ENCODE measurements at regions not wholly inside any gene's neighbourhood (a gene's known extent, or its start where the extent isn't known, plus 50 kb on each side); places are given as distances from the start of the nearest gene placed in this dataset.

DNA sequence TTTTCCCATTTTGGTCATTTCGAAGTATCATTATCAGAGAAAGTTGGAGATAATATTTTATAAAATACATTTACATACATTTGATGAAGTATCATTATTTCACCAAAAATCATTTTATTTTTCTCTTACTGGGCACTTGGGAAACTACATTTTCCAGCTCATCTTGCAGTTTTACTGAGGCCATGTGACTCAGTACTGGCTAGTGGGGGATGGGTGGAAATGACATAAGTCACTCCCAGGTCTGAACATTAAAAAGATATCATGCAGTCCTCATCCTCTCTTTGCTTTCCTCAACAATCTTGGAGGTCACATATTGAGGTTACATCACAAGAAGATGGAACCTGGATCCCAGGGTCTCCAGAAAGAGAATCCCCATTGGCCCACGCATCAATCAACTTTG lies 84.1 kb downstream of the CD24 start:
- no peak for TF ChIP-seq EZH2phosphoT487 (conservative IDR thresholded peaks at IDR 0.05; ENCODE audit: low read length)
- TF ChIP-seq, protein P1, sequence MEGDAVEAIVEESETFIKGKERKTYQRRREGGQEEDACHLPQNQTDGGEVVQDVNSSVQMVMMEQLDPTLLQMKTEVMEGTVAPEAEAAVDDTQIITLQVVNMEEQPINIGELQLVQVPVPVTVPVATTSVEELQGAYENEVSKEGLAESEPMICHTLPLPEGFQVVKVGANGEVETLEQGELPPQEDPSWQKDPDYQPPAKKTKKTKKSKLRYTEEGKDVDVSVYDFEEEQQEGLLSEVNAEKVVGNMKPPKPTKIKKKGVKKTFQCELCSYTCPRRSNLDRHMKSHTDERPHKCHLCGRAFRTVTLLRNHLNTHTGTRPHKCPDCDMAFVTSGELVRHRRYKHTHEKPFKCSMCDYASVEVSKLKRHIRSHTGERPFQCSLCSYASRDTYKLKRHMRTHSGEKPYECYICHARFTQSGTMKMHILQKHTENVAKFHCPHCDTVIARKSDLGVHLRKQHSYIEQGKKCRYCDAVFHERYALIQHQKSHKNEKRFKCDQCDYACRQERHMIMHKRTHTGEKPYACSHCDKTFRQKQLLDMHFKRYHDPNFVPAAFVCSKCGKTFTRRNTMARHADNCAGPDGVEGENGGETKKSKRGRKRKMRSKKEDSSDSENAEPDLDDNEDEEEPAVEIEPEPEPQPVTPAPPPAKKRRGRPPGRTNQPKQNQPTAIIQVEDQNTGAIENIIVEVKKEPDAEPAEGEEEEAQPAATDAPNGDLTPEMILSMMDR (IDR thresholded peaks at IDR 0.05; ENCODE audit: insufficient read depth, low read length, poor library complexity, severe bottlenecking): no peak
- no peak overlapping the region for H2AFZ ChIP-seq (ENCODE audit: low read depth, low read length, severe bottlenecking)
- no peaks in the 10 kb centered on the region for H3K27me3 ChIP-seq (ENCODE audit: low read length)

DNA sequence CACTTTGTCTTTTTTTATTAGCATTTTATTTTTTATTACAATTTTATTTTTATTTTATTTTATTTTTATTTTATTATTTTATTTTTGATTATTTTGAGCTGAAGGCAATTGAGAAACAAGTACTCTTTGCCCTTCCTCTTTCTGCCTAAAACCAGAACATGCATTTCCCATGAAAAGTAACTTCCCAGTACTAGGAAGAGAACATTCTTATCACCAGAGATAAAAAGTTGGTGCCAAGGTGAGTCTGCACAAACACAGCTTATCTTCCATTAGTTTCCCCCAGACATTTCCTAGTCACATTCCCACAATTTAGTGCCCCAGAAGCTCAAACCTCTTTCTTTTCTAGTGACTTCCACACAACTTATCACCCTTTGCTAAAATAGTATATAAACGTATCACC lies 84.8 kb downstream of the CD24 start:
- H3K27ac ChIP-seq (ENCODE audit: low read depth, low read length): no peak overlapping the region
- no peak overlapping the region for H3K9ac ChIP-seq (ENCODE audit: low read length)
- no peak overlapping the region for H2AFZ ChIP-seq (ENCODE audit: low read depth, low read length, severe bottlenecking)

More for the DNA sequence above, 84.1 kb downstream of the CD24 start:
- Histone ChIP-seq H3K9ac (ENCODE audit: low read length) (no peak overlapping the region), H3F3A (ENCODE audit: insufficient read depth) (no peaks in the 10 kb centered on the region), H3K4me2 (ENCODE audit: low read depth, low read length, poor library complexity, severe bottlenecking) (no peak overlapping the region), H3K9me3 (ENCODE audit: insufficient read depth, low read length) (no peaks in the 10 kb centered on the region), H3K27ac (ENCODE audit: low read depth, low read length) (no peak overlapping the region), H3K79me2 (ENCODE audit: insufficient read depth, low read length) (no peaks in the 10 kb centered on the region), H4K20me1 (ENCODE audit: low read depth, low read length) (no peaks in the 10 kb centered on the region), H3K9me2 (replicated peaks; ENCODE audit: insufficient read depth, low read length) (no peaks in the 10 kb centered on the region), H3K36me3 (ENCODE audit: low read length) (no peaks in the 10 kb centered on the region), H3K4me3 (ENCODE audit: insufficient read depth, low read length, poor library complexity, severe bottlenecking) (no peak overlapping the region)

DNA sequence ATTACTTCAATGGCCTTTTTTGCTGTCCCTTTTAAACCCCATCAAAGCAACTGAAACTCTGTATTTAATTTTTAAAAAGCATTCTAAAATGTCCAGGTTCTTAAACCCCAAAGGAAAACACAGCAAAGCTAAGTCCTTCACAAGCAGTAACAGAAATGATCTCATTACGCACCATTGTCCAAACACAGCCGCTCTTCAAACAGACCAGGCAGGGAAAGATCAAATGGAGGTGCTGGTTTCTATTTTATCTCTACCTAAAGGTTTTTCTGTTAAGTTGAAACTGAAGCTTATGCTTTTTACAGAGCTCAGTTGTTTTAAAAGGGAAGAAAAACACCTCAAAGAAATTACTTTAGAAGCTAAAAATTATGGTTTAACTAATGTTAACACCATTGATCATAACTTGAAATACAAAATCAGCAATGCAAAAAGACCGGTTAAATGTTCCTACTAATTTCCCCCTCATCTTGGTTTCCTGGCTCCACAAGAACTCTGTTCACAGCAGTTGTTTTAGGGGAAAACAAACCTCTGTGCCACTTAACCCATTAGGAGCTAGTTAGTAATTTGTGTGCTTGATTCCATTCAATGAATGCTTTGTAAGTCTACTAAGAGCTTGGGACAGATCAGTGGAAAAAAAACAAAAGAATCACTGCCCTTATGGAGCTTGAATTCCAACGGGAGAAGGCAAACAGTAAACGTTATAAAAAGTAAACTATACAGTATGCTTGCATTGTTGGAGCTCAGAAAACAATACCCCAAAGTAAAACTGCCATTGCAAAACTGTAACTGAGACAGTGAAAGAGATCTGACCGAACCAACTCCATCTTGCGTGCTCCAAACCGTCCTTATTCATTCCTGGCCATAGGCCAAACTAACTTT lies 87.4 kb downstream of the CD24 start:
- TF ChIP-seq, protein P1 (IDR thresholded peaks at IDR 0.05; ENCODE audit: insufficient read depth, low read length, poor library complexity, severe bottlenecking): no peak
- no peak for TF ChIP-seq EZH2phosphoT487 (conservative IDR thresholded peaks at IDR 0.05; ENCODE audit: low read length)
- no peak overlapping the region for H2AFZ ChIP-seq (ENCODE audit: low read depth, low read length, severe bottlenecking)
- no peak overlapping the region for H3K27ac ChIP-seq (ENCODE audit: low read depth, low read length)
- no peaks in the 10 kb centered on the region for H3K9me3 ChIP-seq (ENCODE audit: insufficient read depth, low read length)
- H3F3A ChIP-seq (ENCODE audit: insufficient read depth): no peaks in the 10 kb centered on the region
- no peak overlapping the region for H3K9ac ChIP-seq (ENCODE audit: low read length)
- H3K79me2 ChIP-seq (ENCODE audit: insufficient read depth, low read length): no peaks in the 10 kb centered on the region
- H4K20me1 ChIP-seq (ENCODE audit: low read depth, low read length): no peaks in the 10 kb centered on the region
- no peak overlapping the region for H3K4me3 ChIP-seq (ENCODE audit: insufficient read depth, low read length, poor library complexity, severe bottlenecking)
- no peaks in the 10 kb centered on the region for H3K9me2 ChIP-seq (replicated peaks; ENCODE audit: insufficient read depth, low read length)
- no peaks in the 10 kb centered on the region for H3K36me3 ChIP-seq (ENCODE audit: low read length)
- no peak overlapping the region for H3K4me2 ChIP-seq (ENCODE audit: low read depth, low read length, poor library complexity, severe bottlenecking)
- H3K27me3 ChIP-seq (ENCODE audit: low read length): no peaks in the 10 kb centered on the region

More for the DNA sequence above, 84.8 kb downstream of the CD24 start:
- Histone ChIP-seq H3F3A (ENCODE audit: insufficient read depth) (no peaks in the 10 kb centered on the region), H3K36me3 (ENCODE audit: low read length) (no peaks in the 10 kb centered on the region), H3K4me2 (ENCODE audit: low read depth, low read length, poor library complexity, severe bottlenecking) (no peak overlapping the region), H3K27me3 (ENCODE audit: low read length) (no peaks in the 10 kb centered on the region), H3K4me3 (ENCODE audit: insufficient read depth, low read length, poor library complexity, severe bottlenecking) (no peak overlapping the region), H4K20me1 (ENCODE audit: low read depth, low read length) (no peaks in the 10 kb centered on the region), H3K9me3 (ENCODE audit: insufficient read depth, low read length) (no peaks in the 10 kb centered on the region), H3K79me2 (ENCODE audit: insufficient read depth, low read length) (no peaks in the 10 kb centered on the region), H3K9me2 (replicated peaks; ENCODE audit: insufficient read depth, low read length) (no peaks in the 10 kb centered on the region)
- TF ChIP-seq EZH2phosphoT487 (conservative IDR thresholded peaks at IDR 0.05; ENCODE audit: low read length): no peak
- TF ChIP-seq, protein P1 (IDR thresholded peaks at IDR 0.05; ENCODE audit: insufficient read depth, low read length, poor library complexity, severe bottlenecking): no peak

Measured in SU-DHL-6 (cell line).